ENCODE measurements at regions not wholly inside any gene's neighbourhood (a gene's known extent, or its start where the extent isn't known, plus 50 kb on each side); places are given as distances from the start of the nearest gene placed in this dataset.
A peak's percentile ranks its signal among the peaks of the same experiment; 100 is the strongest.

DNA sequence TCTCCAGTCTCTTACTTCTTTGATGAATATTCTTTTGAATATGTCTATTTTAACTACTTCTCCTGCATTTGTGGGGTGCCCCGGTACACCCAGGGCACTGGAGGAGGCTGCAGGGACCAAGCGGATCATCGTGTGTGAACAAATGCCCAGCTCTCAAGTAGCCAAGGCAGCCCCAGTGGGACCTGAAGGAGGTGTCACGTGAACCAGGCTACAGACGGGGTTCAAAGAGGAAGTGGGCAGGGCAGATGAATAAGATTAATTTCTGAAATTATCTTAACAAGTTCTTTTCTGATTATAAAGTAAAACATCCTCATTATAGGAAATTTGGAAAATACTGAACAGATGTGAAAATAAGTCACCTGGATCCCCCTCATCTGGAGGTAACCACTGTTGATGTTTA, 78.4 kb upstream of the DUSP5 start:
- no peak overlapping the region for H3K4me3 ChIP-seq (ENCODE audit: control insufficient read depth in 2 of 3, extremely low read depth in 1 of 3, insufficient read depth in 2 of 3, low read depth in 1 of 3, low read length in 3 of 3)
- dilution Hi-C loops (cut with MboI; ENCODE audit: extremely low pct_ligation_motif_present, low sequenced_read_pairs), result no loop called here
- DNase-seq (ENCODE audit: low read depth, low spot score) (no peak), FAIRE-seq (no peak)
- peaks cover 3% of the 10 kb centered on the region for H3K9me3 ChIP-seq (ENCODE audit: control insufficient read depth, low read depth, low read length)
- H3K9me1 ChIP-seq (ENCODE audit: control insufficient read depth, extremely low read depth, insufficient read depth, low read length), result no peaks in the 10 kb centered on the region
- no peak overlapping the region for H3K9ac ChIP-seq (ENCODE audit: control insufficient read depth, extremely low read depth, insufficient read depth, low read length)
- TF ChIP-seq, protein P1, sequence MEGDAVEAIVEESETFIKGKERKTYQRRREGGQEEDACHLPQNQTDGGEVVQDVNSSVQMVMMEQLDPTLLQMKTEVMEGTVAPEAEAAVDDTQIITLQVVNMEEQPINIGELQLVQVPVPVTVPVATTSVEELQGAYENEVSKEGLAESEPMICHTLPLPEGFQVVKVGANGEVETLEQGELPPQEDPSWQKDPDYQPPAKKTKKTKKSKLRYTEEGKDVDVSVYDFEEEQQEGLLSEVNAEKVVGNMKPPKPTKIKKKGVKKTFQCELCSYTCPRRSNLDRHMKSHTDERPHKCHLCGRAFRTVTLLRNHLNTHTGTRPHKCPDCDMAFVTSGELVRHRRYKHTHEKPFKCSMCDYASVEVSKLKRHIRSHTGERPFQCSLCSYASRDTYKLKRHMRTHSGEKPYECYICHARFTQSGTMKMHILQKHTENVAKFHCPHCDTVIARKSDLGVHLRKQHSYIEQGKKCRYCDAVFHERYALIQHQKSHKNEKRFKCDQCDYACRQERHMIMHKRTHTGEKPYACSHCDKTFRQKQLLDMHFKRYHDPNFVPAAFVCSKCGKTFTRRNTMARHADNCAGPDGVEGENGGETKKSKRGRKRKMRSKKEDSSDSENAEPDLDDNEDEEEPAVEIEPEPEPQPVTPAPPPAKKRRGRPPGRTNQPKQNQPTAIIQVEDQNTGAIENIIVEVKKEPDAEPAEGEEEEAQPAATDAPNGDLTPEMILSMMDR (optimal IDR thresholded peaks at IDR 0.05 in 1 of 3, IDR thresholded peaks at IDR 0.05 in 1 of 3, conservative IDR thresholded peaks at IDR 0.05 in 1 of 3; ENCODE audit: extremely low read depth in 1 of 3, insufficient read depth in 2 of 3, low read length in 3 of 3), result no peak
- TF ChIP-seq EZH2 (IDR thresholded peaks at IDR 0.05; ENCODE audit: low read length), result no peak
- no peak overlapping the region for H3K4me2 ChIP-seq (ENCODE audit: control insufficient read depth, extremely low read depth, insufficient read depth, low read depth, low read length)
- no peak overlapping the region for H2AFZ ChIP-seq (ENCODE audit: control insufficient read depth, low read length)
- H3K27ac ChIP-seq (ENCODE audit: control insufficient read depth, insufficient read depth, low read length), result no peak overlapping the region
- H4K20me1 ChIP-seq (ENCODE audit: control insufficient read depth, extremely low read depth, insufficient read depth, low read length), result no peaks in the 10 kb centered on the region
- no peaks in the 10 kb centered on the region for H3K79me2 ChIP-seq (ENCODE audit: control insufficient read depth, insufficient read depth, low read length)
- H3K4me1 ChIP-seq (ENCODE audit: control insufficient read depth, extremely low read depth, insufficient read depth, low read length), result peaks cover 34% of the 10 kb centered on the region
- H3K36me3 ChIP-seq (ENCODE audit: control insufficient read depth in 2 of 2, extremely low read depth in 1 of 2, insufficient read depth in 2 of 2, low read length in 2 of 2), result no peaks in the 10 kb centered on the region
- H3K27me3 ChIP-seq (ENCODE audit: control insufficient read depth, extremely low read depth, insufficient read depth, low read length), result no peaks in the 10 kb centered on the region

DNA sequence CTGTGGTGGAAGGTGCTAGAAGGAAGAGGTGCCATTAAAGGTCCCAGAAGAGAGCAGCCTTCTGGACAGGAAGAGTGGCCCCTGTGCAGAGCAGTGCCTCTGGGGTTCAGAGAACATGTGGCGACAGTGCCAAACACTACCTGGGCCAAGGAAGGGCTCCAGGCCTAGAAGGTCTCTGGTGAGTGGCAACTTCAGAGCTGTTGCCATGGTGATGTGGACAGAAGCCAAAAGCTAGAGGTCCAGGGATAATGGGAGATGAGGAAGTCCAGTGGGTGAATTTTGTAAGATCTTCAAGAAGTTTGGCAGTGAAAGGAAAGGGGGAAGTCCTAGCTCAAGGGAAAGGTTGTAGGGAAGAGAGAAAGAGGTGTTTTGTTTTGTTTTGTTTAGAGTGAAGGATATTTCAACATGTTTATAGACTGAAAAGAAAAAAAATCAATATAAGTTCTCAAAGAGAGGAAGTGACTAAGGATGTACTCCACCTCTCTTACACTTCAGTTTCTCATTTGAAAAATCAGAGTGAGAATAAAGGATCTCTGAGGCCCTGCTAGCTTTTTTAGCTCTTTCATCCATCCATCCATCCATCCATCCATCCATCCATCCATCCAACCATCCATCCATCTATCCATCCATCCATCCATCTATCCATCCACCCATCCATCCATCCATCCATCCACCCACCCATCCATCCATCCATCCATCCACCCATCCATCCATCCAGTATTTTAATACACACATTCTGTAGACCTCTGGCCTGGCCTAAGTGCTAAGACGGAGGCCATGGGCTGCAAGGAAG, 77.1 kb upstream of the DUSP5 start:
- DNase-seq (ENCODE audit: low read depth, low spot score) (no peak), FAIRE-seq (no peak)
- no peaks in the 10 kb centered on the region for H4K20me1 ChIP-seq (ENCODE audit: control insufficient read depth, extremely low read depth, insufficient read depth, low read length)
- no peak for TF ChIP-seq EZH2 (IDR thresholded peaks at IDR 0.05; ENCODE audit: low read length)
- TF ChIP-seq, protein P1 (optimal IDR thresholded peaks at IDR 0.05 in 1 of 3, IDR thresholded peaks at IDR 0.05 in 1 of 3, conservative IDR thresholded peaks at IDR 0.05 in 1 of 3; ENCODE audit: extremely low read depth in 1 of 3, insufficient read depth in 2 of 3, low read length in 3 of 3), result no peak
- H3K4me2 ChIP-seq (ENCODE audit: control insufficient read depth, extremely low read depth, insufficient read depth, low read depth, low read length), result peak overlapping the region; percentile 17
- peaks cover 3% of the 10 kb centered on the region for H3K9me3 ChIP-seq (ENCODE audit: control insufficient read depth, low read depth, low read length)
- H3K9me1 ChIP-seq (ENCODE audit: control insufficient read depth, extremely low read depth, insufficient read depth, low read length), result no peaks in the 10 kb centered on the region
- no peak overlapping the region for H2AFZ ChIP-seq (ENCODE audit: control insufficient read depth, low read length)
- no peak overlapping the region for H3K4me3 ChIP-seq (ENCODE audit: control insufficient read depth in 2 of 3, extremely low read depth in 1 of 3, insufficient read depth in 2 of 3, low read depth in 1 of 3, low read length in 3 of 3)
- H3K79me2 ChIP-seq (ENCODE audit: control insufficient read depth, insufficient read depth, low read length), result no peaks in the 10 kb centered on the region
- dilution Hi-C loops (cut with MboI; ENCODE audit: extremely low pct_ligation_motif_present, low sequenced_read_pairs), result no loop called here
- H3K27me3 ChIP-seq (ENCODE audit: control insufficient read depth, extremely low read depth, insufficient read depth, low read length), result no peaks in the 10 kb centered on the region
- no peak overlapping the region for H3K9ac ChIP-seq (ENCODE audit: control insufficient read depth, extremely low read depth, insufficient read depth, low read length)
- no peaks in the 10 kb centered on the region for H3K36me3 ChIP-seq (ENCODE audit: control insufficient read depth in 2 of 2, extremely low read depth in 1 of 2, insufficient read depth in 2 of 2, low read length in 2 of 2)
- peaks cover 24% of the 10 kb centered on the region for H3K4me1 ChIP-seq (ENCODE audit: control insufficient read depth, extremely low read depth, insufficient read depth, low read length)
- peak overlapping the region; percentile 29 for H3K27ac ChIP-seq (ENCODE audit: control insufficient read depth, insufficient read depth, low read length)

Data from keratinocyte (primary cell).